Globus pallidus (tissue), 1 donor: ENCODE measurements at regions not wholly inside any gene's neighbourhood (a gene's known extent, or its start where the extent isn't known, plus 50 kb on each side); places are given as distances from the start of the nearest gene placed in this dataset.
"Not testable (repeated sequence)": the region's sequence is repeated elsewhere in the genome, so short reads cannot be mapped to it uniquely, and the experiment has no call there.

ENCODE experiments used
- DNase-seq: peaks from one replicate; pipeline ENCODE4 v3.0.0-alpha.2; 2015; ENCODE audit warnings: low spot score

DNA sequence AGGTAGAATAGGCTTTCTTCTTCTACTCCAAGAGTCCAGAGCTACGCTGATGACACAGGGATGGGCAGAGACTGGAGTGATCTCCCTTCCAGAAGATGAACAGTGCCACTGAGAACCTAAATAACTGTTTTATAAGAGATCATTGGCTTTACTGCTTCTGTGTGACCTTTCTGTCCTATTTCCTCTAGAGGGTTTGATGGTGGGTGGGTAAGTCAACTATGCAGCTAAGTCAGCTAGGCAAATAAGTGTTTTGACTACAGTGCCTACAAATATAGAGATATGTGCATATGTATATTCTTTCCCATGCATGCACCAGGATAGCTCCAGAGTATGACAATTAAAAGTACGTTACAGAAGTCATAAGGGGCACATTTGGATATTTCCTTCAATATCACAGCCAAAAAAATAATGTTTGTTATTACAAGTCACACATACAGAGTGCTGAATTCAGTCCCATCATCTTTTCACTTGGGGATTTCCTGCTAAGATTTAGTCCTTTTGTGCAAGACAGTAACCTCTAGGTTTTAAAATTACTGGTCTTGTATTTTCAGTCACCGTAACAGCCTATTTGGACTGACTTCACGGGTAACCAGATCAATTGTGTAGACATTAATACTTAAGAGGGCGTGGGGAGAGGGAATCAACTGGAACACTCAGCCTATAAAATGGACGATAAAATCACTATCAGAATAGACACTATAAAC lies 412.6 kb upstream of the SOX5 start:
- no peak for DNase-seq

DNA sequence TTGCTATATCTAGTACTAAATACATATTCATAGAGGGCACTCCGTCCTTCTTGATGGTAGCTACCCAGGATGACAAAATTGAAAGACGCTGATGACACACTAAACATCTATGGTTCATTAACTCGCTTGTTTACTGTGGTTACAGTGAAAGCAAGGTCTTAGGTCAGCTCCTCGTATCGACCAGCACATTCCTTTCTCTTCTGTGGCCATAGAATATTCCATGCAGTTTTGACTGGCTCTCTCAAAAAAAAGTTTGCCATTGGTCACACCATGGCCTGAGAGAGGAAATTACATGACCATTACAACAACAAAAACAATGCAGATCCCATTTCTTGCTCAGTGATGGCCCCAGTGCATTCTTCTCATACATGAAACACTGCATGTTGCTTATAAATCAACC lies 411.4 kb upstream of the SOX5 start:
- DNase-seq = no peak

DNA sequence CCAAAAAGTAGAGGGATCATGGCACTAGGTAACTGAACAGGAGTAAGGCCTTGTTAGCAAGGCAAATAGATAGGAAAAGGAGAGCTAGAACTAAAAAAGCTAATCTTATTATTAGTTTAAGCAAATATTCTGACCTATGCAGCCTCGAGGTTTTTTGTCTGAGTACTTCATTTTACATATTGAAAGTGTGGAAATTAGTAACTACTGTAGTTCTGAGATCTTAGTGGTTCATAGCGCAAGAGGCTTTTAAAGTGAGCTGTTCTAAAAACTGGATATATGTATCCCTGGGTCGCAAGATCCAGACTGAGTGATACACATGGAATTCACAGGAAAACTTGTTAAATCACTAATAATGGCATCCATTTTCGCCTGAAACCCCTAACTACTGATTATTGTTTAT lies 411.0 kb upstream of the SOX5 start:
- DNase-seq = no peak

DNA sequence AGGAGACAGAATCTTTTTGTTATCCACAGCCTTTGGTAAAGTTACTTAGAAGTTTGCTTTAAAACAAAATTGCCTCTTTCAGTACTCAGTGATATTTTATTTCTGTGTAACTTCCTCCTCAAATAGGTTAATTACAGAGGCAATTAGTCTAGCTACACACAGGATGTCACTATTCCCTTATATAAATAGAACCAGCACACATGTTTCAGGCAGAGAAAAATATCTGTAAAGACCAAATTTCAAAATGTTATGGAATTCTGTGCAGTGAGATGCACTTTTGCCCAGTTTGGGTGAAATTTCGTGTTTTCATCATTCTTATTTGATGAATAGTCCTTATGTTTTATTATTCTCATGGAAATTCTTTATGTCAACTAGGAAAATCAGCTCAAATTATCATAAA lies 410.6 kb upstream of the SOX5 start:
- DNase-seq = no peak

DNA sequence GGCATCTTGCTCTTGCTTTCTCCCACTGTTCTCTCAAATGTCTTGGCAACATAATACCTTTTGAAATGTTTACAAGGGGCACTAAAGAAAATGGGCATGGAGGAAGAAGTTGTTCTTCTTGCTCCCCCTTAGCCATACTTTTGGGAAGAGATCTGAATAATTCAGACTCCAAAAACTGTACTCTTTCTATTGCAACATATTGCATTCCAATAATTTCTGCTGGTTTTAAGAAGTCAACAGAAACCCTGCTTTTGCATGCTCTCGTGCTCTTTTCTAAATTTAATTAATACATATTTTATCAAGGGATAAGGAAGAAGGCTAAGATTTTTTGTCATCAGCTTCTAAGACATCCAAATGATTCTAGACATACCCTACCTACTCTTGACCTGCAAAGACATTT lies 409.9 kb upstream of the SOX5 start:
- no peak for DNase-seq

DNA sequence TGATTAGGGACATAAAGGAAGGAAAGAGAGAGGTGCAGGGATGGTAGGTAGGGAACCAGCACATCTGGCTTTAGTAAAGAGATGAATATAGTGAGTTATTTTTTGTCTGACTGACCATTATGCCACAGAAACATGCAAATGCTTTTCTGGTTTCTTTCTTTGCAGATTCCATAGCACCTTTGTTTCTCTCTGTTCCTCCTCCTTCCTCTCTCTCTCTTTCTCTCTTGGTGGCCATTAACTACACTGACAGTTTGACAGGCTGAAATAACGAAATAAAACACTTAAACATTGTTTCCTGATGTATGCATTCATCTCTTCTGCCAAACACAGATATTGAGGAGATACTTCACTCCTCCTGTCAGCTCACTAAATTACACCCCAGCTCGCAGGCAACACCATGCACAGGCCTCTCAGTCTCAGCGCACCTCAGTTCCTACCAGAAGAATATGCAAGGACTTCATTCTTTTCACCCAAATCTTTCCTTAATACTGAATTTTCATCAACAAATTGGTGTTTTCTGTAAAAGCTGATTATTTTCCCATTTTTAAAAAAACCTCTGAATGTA lies 406.9 kb upstream of the SOX5 start:
- DNase-seq = no peak

DNA sequence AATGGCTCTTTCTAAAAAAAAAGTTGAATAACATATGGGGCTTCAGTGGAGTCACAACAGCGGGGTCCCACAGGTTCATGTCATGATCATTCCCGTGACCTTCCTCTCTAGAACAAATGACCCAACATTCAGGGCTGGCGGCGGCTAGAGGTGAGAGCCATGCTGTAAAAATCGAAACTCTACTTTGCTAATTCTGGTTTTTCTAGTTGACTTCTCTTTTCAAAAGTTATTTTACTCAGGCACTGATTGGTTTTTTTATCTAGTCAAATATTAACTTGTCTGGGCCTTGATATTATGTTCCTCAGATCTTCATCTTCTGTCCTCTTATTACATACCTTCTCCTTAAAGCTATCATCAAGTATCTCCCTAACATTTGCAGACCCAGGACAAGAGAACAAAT lies 402.9 kb upstream of the SOX5 start:
- no peak for DNase-seq

DNA sequence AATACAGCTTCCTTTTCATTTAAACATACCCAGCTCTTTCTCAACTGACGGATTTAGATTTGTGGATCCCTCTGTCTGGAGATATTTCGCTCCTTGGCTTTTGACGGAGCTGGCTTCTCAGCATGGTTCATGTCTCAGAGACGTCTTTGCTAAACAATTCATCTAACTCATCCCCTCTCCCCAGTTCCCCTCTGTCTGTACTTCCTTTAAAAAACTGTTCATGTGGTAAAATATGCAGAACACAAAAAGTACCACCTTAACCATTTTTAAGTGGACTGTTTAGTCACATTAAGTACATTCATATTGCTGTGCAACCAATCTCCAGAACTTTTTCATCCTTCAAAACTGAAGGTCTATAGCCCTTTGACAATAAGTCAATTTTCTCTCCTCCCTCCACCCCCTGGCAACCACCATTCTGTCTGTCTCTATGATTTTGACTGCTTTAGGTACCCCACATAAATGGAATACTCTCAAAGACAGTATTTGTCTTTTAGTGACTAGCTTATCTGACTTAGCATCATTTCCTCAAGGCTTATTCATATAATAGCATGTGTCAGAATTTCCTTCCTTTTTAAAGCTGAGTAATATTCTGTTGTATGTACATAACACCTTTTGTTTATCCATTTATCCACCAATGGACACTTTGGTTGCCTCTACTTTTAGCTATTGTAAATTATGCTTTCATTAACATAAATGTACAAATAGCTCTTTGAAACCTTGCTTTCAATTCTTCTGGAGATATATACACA lies 399.8 kb upstream of the SOX5 start:
- DNase-seq = no peak

DNA sequence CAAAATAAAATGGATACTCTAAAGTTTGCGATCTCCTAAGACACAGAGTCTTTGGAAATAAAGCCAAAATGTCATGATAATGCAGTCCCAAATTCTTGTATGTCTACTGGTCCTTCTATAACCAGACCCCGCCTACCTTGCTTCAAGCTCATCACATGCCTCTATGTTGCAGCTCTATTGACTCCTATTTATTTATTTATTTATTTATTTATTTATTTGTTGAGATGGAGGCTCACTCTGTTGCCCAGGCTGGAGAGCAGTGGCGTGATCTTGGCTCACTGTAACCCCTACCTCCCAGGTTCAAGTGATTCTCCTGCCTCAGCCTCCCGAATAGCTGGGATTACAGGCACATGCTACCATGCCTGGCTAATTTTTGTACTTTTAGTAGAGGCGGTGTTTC lies 398.7 kb upstream of the SOX5 start:
- DNase-seq = not testable (repeated sequence)

DNA sequence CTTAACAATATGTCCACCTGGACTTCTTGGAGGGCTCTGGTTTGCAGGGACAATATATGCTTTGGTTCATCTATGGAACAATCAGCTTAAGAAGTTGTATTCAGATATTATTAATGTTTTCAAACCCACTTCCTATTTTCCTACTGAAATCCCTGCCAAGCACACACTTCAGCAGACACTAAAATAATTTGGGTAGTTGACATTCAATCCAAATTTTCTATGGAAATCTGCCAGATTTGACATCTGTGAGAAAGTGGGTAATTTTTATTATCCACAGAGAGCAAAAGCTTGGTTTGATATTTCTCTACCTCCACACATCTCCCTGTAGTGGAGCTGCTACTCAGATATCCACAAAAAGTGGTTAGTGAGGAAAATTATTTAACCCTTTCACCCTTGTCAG lies 378.8 kb upstream of the SOX5 start:
- no peak for DNase-seq

DNA sequence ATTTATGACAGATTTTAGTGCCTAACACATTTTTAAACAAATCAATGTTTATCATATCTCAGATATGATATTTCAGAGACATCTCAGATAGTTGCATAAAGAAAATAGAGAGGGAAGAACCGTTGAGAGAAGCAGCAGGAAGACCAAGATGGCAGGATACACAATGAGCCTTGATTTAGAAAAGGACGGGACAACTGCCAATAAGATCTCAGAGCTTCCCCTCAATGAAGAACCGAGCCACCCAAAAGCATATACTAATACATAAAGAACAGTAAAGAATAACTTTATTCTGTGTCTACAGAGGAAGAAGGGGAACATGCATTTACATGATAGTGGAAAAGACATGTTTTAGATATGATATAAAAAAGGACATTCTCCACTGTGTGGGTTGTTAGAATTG lies 375.9 kb upstream of the SOX5 start:
- DNase-seq = no peak

DNA sequence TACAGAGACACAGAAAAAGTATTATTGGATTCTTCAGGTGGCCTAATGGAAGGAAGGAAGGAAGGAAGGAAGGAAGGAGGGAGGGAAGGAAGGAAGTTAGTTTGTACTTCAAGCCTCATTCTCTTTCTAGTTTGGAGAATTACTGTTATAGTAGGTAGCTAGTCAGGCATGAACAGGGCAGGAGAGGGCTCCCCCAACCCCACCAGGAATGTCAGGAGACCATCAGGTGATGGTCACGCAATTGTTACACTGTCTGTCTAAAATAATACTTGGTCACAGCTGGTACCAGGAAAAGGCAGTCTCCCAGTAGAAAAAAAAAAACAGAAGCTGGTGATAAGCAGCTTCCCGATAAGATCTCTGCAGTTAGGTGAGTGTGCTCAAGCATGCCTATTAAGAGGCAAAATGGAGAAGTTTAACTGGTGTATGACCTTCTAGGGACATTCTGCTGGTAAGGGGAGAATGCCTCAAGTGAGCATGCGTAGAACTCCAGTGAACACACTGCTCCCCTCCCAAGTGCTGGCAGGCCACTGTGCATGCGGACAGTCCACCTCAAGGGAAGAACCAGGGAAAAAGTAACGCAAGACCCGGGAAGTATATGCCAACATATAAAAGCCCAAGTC lies 358.4 kb upstream of the SOX5 start:
- DNase-seq = no peak

DNA sequence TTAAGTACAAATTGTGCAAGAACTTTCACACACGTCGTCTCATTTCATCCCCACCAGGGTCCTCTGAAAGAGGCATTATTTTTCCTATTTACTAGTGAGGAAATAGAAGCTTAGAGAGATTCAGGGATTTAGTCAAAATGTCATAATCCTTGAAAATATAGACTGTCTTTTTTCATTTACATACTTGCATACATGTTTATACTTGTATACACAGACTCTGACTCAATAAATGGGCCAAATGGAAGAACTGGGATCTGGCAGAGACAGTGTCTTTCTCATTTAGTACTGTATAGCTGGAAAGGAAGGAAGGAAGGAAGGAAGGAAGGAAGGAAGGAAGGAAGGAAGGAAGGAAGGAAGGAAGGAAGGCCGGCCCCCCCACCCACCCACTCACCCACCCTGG lies 357.7 kb upstream of the SOX5 start:
- no peak for DNase-seq

DNA sequence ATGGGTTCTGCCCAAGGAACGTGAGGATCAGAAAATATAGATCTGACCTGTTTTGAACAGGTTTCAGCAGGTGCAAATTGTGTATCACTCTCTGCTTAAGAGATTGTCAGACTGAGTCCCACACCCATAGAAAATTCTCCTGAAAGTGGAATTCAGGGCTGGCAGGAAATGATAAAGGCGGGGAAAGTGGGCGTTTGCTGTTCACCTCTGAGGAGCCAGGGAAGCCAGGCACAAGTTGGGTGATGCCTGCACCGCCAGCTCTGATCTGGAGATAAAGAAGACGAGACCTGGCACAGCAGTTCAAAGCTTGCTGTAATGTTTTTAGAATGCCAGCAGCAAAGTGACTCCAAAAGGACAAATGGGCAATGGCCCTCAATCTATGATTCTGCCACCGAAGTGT lies 356.5 kb upstream of the SOX5 start:
- no peak for DNase-seq

DNA sequence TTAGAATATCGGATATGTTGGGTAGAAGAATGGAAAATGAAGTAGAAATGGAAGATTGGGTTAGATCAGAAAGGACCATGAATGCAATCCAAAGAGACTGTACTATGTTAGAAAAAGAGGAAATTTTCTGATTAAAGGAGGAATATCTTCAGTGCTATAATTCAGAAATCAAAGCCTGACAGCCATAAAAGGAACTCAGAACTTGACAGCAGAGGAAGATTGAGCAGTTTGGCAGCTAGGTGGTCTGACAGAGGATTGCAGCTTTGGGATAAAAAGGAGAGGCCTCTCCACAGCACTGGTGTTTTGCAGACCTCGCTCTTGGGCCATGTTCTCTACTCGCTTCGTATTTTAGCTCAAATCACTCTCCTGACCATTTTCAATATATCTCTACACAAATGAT lies 354.8 kb upstream of the SOX5 start:
- DNase-seq = no peak

DNA sequence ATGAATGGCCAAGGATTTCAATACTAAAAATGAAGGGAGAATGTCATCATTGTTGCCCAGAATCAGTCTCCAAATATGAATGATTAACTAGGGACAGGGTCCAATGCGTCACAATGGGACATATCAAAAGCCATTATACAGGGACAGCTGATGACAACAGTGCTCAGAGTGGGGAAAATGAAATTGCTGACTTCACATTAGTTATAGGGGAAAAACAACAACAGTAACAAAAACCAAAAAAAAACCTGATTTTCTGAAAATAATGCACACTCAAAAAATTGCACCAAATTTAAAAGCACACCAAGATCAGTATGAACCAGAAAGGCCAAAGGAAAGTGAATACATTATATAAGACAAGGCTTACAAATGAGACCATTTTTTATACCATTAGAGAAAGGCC lies 353.2 kb upstream of the SOX5 start:
- DNase-seq = no peak

DNA sequence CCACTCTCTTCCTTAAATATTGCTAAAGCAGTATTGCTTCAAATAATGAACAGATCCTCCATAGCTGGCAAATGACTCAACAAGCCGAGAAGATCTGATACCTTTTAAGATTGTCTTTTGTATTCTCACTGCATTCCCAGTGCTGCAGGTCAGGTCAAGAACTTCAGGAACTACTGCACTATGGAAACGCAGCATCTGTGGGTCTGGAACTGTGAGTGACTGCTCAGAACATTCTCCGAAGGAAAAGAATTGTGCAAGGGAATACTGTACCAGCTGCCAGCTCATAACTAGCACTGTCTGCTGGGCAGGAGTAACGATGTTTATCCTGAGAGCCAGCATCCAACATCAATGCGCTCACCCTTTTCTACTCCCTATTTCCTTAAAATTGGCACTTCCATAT lies 348.0 kb upstream of the SOX5 start:
- DNase-seq = no peak

DNA sequence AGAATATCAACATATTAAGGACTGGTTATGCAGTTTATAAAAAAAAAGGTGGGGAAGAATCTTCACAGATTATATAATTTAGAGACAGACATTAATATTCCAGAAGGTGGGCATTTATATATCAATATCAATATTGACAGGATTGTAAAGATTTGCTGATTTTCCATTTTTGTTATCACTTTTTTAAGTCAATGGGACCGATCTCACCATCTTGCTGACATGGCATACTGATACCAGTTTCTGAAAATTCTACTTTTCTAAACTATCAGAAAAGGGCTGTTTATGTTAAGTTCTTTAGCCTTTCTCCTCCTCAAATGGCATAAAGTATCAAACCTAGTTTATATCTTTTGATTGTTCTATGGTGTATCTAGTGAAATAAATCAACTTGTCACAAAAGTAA lies 344.1 kb upstream of the SOX5 start:
- no peak for DNase-seq

DNA sequence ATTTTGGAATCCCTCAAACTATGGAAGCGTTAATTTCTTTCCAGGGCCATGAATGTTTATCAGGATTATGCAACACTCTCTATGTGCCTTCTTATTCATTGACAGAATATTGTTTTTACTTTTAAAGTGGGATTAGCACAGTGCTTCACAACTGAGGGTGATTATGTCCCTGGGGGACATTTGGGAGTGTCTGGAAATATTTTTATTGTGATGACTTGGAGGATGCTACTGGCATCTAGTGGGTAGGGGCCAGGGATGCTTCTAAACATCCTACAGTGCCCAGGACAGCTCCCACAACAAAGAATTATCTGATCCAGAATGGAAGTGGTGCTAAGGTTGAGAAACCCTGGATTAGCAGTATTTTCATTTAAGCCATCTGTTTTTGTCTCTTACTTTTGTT lies 338.5 kb upstream of the SOX5 start:
- DNase-seq = no peak

DNA sequence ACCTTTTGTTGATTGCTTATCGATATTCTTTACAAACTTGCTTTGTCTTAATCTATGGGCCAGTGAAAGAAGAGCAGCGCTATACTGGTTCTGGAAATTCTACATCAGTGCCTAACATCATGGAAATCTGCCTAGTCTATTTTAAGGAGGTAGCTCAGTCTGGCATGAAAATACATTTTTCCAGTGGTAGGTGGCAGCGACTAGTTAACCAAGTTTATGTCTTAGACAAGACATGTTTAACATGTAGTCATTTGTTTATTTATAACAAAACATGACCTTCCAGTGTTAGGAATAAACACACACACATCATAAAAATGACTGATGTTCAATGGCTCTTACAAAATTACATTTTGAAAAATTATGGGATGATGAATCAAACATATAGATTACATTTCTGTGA lies 336.0 kb upstream of the SOX5 start:
- DNase-seq = no peak

DNA sequence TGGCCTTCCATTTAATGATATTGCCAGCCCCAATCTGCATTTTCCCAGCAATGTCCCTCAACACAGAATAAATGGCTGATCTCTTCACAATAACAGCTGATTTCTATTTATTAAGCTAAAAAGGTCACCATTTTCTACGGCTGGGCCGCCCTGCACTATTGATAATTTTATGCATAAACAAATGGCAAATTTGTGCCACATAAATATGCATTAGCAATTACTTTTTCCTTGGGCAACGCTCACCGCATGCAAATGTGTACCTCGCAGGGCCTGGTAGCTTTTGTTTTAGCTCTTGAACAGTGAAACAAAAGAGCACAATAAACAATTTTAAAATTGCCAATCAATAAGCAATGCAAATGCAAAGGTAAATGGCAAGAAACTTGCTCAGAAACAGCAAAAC lies 331.9 kb upstream of the SOX5 start:
- no peak for DNase-seq

DNA sequence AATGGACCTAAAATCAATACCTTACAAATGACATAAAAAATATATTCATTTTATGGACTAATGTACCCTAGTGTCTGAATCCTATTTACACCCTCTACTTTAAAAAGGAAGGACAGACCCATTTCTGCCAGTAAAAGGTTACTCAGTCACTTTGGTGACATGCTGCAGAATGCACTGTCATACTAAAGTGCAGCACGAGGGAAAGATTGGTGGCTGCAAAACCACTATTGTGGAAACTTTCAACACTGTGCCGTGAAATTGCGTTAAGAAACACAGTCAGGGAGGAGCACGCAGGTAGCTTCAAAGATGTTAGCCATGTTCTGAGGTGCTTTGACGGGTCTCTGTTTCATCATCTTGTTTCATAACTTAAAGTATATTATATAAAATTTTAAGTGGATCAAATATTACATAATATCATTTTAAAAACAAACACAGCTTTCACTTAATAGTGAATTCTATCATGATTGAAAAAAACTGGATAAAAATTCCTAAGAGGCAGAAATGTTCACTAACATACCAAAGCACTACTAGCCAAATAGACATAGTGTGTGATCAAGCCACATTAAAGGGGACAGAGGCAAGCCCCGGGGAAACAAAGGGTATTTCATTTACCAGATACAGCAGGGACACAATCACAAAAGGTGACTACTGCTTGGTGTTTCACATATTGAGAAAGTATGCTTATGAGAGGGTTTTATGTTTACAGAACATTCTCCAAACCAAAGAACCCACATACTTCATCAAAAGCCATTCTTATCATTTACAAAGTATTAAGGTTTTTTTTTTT lies 330.8 kb upstream of the SOX5 start:
- DNase-seq = no peak
